Activated CD4-positive, alpha-beta T cell treated with anti-CD3 and anti-CD28 coated beads, Interleukin-2, amount 50 U/mL, for 24 hours (primary cell): ENCODE measurements at regions not wholly inside any gene's neighbourhood (a gene's known extent, or its start where the extent isn't known, plus 50 kb on each side); places are given as distances from the start of the nearest gene placed in this dataset.

Source experiments
- DNase-seq, 2 donors: peaks; one replicate each; pipeline ENCODE4 v3.0.0-alpha.2; 2020; ENCODE audit warnings: low read depth in 1 of 2, low spot score in 1 of 2

GRCh38 chr12:24480766-24481449 lies 468.0 kb downstream of the BCAT1 start:
- no peak for DNase-seq

DNA sequence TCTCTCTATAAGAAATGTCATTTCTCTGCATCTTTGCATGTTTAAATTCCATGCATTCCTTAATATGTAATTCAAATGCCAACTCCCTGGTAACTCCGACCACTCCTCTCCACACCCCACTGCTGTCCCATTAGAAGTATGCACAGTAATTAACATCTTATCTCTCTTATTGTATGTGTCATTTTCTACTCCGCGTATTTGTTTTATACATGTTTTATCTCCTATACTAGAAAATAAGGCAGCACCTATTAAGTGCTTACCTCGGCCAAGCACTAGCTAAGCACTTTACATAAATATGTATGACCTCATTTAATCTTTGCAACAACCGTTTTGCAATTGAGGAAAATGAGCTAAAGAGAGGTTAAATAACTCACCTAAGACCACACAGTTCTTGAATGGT lies 469.8 kb downstream of the BCAT1 start:
- no peak for DNase-seq

DNA sequence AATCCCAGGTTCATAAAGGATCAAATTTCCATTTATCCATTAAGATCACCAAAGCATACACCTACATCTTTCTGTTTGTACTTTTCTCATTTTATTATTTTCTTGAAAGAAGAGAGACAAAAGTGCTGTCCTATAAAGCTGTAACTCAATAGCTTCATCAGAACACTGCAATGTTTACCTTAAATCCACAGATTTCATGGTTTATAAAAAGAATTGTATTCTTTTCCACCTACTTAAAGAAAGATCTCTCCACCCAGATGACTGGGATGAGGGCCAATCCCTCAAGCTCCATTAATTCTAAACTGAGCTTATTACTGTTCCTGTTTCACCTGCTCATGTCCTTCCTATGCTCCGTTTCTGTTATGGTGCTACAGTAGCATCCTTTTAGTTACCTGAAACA lies 470.6 kb downstream of the BCAT1 start:
- no peak for DNase-seq

GRCh38 chr12:24476310-24476709 lies 472.6 kb downstream of the BCAT1 start:
- no peak for DNase-seq

- DNase-seq, result no peak
Observed at GRCh38 chr12:24475337-24475736, 473.6 kb downstream of the BCAT1 start.

- no peak for DNase-seq
Observed at GRCh38 chr12:24473097-24473496, 475.8 kb downstream of the BCAT1 start.

GRCh38 chr12:24470050-24470449 lies 478.9 kb downstream of the BCAT1 start:
- no peak for DNase-seq

GRCh38 chr12:24469089-24469488 lies 479.8 kb downstream of the BCAT1 start:
- no peak for DNase-seq

DNA sequence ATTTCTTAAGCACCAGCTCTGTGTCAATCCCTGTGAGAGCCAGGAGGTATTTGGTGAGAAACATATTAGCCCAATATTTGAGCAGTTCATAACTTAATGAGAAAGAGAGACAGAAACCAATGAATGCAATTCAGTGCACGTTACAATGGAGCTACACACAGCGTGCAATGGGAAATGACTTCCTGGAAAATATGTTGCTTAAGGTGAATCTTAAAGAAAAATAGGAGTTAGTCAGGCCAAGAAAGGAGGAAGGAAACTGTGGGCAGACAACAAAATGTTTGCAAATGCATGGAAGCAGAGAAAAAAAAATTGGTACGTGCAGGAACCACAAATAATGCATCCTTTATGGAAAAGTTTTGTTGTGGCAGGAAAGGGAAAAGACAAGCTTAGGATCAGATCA lies 481.7 kb downstream of the BCAT1 start:
- DNase-seq, result no peak

DNA sequence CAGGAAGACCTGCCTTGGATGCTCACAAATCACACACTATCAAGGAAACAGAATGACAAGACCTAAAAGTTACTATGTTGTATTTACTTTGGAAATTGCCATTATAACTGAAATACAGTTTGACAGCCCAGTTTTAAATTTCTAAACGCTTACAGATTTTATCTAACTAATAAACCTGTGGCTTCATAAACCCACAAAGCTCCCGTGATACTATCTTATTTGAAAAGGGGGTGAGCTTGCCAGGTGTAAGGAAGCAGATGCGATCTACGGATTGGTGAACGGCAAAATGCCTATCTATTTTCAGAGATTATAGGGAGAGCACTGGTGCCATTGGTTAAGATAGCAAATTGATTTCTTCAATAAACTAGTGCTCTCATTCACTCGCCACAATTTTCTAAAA lies 485.5 kb downstream of the BCAT1 start:
- no peak for DNase-seq

- DNase-seq, result no peak
Observed at GRCh38 chr12:24462946-24463345, 486.0 kb downstream of the BCAT1 start.

- DNase-seq, result no peak
Observed at GRCh38 chr12:24460506-24460905, 488.4 kb downstream of the BCAT1 start.

DNA sequence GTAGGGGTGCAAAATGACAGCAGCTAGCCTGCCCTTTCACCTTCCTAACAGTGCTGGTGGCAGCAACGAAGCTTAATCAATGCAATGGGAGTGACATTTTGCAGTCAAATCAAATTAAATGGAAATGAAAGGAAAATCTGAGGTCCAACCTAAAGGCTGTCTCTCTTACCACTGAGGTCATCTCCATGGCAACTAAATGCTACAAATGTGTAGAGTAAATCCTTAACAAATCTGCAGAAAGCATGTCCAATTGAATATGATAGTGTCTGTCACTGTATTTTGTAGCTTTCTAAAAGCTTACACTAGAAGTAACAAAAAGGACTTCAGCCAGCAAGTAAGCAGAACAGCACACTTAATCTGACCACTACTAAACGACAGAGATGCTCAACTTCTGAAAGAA lies 488.8 kb downstream of the BCAT1 start:
- DNase-seq, result no peak

DNA sequence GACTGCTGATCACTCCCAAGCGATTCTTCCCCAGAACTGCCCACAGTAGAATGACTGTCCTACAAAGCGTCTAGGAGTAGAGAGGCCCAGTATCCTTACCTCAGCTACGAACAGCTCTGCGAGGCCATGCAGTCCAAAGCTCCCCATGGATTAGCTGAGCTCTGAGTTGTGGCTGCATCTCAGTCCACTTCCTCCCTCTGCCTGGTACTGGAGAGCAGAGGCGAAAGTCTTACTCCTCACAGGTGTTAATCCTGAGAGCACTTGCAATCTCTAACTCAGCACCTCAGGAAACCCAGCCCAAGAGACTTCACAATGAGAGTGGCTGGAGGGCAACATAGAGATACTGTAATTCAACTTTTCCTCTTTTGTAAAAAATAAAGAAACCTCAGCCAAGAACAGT lies 493.1 kb downstream of the BCAT1 start:
- no peak for DNase-seq

DNA sequence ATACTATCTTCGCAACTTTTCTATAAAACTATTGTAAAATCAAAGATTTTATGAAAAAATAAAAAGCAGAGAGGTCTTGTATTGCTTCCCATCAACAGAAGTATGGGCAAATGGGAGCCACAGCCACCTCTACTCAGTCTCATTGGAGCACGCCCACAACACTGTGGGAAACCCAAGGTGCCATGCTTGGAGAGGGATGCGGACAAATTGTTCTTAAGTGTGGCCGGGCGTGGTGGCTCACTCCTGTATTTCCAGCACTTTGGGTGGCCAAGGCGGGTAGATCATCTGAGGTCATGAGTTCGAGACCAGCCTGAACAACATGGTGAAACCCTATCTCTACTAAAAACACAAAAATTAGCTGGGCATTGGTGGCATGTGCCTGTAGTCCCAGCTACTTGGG lies 498.2 kb upstream of the SOX5 start:
- no peak for DNase-seq

GRCh38 chr12:24446287-24446686 lies 496.8 kb upstream of the SOX5 start:
- DNase-seq, result no peak

GRCh38 chr12:24444634-24445033 lies 495.2 kb upstream of the SOX5 start:
- DNase-seq, result no peak

DNA sequence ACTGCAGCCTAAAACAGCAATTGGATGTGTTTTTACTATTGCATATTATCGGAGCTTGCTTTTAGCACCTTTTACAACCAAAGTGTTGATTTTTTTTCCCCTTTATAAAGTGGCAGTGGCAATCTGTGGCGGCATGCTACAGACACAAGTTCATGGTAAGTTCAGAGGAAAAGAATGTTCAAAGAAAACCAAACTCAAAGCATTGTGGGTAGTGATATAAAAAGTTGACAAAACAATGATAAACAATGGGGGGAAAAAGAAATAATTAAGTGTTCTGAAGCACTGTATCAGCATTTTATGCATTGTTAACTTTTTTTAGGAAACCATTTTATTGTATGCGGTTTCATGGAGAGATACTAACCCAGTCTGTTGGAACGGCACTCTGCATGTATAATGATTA lies 492.0 kb upstream of the SOX5 start:
- DNase-seq, result no peak

DNA sequence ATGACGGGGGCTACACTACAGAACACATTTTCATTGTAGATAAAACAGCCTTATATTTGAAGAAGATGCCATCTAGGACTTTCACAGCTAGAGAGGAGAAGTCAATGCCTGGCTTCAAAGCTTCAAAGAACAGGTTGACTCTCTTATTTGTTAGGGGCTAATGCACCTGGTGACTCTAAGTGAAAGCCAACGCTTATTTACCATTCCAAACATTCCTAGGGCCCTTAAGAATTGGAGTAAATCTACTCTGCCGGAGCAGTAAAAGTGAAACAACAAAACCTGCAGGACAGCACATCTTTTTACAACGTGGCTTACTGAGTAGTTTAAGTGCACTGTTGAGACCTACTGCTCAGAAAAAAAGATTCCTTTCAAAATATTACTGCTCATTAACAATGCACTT lies 487.2 kb upstream of the SOX5 start:
- DNase-seq, result no peak

DNA sequence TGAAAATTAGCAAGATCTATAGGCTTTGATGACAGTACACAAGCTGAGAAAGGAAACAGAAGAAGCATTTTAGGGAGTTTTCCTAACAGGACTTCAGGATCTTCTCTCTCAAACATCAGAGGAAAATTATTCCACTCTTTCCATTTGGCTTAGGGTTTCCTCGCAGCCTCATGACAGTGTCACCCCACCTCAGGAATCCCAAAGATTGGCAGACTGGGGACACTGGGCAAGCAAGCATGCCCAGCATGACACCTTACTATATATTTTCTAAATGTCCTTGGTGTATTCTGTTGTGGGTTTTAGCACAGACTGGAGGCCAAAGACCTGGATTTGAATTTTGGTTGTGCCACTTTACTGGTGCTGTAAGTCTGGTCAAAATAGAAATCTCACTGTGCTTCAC lies 482.4 kb upstream of the SOX5 start:
- DNase-seq, result no peak

- DNase-seq, result no peak
Observed at GRCh38 chr12:24427776-24428175, 478.3 kb upstream of the SOX5 start.

DNA sequence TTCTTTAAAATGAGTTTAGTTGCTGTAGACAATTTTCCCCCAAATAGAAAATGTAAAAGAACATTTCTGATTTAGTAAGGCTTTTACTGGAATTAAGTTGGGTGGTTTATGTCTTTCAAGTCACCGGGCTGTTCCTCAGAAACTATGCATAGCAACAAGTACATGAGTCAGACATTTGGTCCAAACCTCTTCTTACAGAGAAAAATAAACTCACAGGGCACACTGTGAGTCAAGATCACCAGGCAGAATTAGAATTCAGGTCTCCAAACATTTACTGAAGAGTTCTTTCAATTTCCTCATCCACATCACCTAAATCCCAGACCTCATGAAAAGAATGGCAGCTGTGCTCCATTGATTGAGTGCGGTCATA lies 476.1 kb upstream of the SOX5 start:
- no peak for DNase-seq

GRCh38 chr12:24424889-24425600 lies 475.6 kb upstream of the SOX5 start:
- no peak for DNase-seq
